GM18520 (cell line): ENCODE measurements at regions not wholly inside any gene's neighbourhood (a gene's known extent, or its start where the extent isn't known, plus 50 kb on each side); places are given as distances from the start of the nearest gene placed in this dataset.

Source experiments
- ATAC-seq: cut with Tn5 transposase; IDR thresholded peaks from one replicate; pipeline ENCODE4 v1.9.1; 2021; ENCODE audit not compliant: unreplicated experiment

DNA sequence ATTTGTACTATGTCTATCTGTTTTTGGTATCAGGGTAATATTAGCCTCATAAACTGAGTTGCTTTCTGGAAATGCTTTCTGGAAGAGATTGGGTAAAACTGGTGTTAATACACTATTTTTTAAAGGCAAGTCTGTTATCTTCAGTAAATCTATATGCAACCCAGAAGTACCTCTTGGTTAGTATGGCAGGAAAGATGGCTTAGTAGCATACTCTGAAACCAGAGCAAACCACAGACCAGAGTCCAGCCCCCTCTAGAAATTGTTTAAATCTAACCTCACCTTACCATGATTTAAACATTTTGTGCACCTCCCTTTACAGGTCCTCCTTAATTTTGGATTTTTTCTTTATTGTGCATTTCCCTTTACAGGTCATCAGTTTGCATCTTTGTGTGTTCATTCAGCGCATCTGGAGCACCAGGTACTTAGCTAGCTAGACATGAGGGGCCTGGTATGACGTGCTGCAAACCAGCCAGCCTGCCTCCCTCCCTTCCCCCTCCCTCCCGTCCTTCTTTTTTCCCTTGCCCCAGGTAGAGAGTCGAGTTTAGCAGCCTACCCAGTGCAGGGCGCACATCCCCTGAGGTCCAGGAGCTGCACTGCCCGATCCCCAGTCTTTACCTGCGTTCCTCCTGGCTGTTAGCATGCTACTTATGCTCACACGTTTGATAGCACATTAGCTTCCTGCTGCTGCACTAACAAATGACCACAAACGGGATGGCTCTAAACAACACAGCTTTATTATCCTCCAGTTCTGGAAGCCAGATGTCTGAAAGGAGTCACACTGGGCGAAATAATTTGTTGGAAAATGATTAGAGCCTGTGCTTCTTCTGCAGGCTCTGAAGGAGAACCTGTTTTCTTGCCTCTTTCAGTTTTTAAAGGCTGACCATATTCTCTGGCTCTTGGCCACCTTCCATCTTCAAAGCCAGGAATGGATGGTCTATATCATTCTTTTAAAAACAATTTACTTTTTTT lies 299.9 kb upstream of the HABP2 start:
- ATAC-seq = no peak

DNA sequence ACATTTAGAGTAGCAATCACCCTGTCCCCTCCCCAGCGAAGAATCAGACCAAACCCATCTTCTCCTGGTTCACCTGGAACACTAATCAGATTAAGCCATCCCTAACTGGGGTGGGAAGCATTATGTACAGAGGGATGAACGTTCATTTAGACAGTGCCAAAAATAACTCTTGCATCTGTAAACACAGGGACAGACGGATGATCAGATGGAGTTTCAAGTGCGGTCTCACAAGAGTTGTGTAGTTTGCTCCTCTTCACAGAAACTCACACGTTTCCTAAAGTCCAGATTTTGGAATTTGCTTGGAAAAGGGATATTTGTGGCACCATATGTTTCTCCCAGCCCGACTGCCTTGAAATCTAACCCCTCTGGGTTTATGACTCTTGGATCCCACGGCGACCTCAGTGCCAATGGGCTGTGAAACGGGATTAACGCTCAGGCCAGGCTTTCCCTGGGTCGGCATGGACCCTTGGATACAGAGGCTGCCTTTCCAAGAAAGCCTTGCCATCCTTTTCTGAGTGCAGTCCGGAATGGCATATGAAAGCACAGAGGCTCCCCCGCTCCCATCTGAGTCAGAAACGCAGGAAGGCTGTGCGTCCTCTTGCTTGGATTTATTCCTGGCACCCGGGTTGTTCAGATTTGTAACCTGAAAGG lies 293.2 kb upstream of the HABP2 start:
- no peak for ATAC-seq

DNA sequence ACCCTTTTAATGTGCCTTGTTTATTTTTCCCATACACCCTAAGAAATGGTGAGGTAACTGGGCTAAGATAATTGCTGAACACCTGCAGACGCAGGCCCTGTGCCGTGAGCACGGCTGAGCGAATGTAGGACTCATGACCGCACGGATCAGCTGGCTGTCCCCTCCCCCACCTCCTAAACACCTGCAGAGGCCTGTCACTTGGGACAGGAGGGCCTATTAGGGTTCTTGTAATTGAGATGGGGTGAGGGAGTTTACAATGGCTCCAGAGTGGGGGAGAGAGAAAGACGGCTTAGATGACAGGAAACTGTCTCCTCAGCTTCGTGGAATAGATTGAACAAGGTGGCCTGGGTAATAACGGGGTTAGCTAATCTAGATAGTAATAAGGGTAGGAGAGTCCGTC lies 291.7 kb upstream of the HABP2 start:
- no peak for ATAC-seq

DNA sequence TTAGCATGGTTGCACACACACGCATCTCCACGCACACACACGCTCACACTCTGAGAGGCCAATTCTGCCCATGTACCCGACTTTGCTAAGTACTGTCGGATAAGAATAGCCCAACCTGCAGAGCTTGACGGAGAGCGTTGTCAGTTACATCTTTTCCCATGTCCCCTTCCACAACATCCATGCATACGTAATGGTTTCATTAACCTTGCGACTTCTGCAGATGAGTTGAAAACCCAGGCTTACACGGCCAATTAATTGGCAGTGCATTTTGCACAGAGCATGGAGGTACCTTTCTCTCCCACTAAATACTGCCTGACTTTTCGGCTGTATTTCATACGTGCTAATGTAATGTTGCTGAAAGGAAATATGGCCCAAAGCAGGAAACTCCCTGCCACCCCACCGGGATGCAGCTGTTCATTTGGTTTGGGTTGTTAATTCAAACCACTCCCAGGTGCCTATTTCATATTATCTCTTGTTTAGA lies 291.2 kb upstream of the HABP2 start:
- ATAC-seq = no peak

DNA sequence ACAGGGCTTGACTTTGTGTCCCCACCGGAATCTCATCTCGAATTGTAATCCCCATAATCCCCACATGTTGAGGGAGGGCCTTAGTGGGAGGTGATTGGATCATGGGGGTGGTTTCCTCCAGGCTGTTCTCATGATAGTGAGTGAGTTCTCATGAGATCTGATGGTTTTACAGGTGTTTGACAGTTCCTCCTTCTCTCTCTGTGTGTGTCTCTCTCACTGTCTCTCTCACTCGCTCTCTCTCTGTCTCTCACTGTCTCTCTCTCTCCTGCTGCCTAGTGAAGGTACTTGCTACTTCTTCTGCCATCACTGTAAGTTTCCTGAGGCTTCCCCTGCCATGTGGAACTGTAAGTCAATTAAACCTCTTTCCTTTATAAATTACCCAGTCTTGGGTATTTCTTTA lies 289.8 kb upstream of the HABP2 start:
- ATAC-seq = no peak

DNA sequence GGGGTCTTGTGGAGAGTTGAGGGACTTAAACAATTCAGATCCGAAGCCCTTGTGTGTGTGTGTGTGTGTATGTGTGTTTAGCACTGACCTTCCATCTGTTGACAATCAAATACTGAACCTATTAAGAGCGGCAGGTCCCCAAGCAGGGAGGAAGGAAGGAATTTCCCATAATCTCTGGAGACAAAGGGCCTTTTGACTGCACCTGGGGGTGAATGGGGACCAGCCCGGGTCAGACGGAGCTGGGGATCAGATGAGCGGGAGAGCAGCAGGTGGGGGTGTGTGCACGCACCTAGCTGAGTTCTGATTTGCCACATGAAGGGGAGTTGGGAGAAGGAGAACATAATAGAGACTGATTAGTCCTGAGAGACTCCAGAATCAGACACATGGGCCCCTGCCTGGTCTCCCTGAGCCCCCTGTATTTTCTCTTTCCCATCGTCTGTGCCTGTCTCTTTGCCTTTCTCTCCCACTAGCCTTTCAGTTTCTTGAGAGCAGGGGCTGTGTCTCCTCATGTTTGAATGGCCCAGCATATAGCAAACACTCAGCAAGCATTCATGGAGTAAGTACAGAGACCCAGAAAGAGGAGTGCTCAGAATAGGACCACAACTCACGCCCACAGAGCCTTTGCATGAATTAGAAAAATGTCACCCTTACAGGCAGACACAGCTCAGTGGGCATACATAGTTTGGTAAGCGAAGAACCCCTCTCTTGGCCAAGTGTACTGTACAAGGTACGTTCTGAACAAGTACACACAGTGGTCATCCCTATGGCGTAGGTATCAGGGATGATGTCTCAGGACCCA lies 288.3 kb upstream of the HABP2 start:
- ATAC-seq = no peak

DNA sequence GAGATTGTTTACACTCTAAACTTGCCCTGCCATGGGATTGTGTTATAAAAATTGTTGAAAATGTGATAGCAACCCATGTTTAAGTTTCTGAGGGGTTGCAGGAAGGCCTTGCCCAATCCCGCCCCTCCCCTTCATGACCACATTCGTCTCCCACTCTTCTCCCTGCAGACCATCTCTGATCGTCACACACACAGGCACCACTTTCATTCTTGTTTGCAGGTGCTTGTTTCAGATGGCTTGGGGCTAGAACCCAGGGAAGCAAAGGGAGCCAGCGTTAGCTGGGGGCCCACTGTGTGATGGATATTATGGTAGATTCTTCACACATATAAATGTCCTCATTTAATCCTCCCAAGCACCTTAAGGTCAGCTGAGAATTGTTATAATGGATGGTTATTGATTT lies 286.7 kb upstream of the HABP2 start:
- no peak for ATAC-seq

DNA sequence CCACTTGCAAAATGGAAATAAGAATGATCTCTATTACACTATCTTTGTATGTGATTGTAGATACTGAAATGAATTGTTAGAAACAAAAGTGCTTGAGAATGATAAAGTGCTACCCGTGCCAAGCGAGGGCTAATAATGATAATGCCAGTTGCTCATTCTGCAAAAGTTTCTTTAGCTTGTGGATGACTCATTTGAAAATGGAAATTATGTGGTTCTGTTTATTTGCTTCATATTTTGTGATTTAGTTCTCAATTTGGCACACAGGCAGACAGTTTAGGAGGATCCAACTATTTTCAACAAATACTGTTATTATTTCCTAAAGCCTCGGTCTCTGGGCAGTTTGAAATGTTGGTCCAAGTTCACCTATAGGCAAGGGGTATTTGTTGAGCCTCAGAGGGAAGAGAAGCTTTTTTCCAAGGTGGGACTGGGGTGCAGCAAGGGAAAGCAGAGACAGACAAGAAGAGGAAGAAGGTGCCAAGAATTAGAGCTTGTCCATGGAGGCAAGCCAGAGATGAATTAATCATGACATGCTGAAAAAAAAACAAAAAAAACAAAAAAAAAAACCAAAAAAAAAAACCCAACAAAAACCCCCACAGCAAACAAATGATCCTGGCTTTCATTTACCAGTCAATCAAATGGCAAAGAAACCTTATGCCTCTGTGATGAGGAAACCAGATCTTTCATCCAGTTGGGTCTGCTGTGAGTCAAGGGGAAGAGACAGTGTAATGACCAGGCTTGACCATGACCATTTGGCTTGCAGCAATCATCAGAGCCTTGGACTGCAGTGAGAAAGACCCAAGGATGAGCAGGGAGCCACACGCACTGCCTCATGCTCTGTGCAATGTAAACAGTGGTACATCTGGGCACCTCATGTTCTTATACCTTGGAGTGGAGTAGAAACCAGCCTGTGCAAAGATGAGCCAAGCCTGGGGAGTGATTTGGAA lies 285.0 kb upstream of the HABP2 start:
- ATAC-seq = no peak

DNA sequence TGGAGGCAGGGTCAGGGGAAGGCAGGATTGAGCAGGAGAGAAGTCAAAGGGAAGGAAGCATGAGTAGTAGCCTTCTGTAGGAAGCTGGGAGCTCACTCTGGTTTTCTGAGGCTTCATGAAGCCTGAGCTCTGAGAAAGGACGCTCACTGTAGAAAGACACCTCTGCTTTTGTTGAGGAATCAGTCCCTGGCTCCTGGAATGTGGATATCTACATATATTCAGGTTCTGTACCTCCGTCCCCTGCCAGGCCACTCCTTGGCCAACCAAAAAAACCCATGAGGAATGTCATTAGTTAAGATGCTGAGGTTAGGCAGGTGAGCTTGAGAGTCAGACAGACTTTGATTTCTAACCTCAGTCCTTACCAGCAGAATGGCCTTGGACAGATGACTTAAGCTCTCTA lies 283.5 kb upstream of the HABP2 start:
- no peak for ATAC-seq

DNA sequence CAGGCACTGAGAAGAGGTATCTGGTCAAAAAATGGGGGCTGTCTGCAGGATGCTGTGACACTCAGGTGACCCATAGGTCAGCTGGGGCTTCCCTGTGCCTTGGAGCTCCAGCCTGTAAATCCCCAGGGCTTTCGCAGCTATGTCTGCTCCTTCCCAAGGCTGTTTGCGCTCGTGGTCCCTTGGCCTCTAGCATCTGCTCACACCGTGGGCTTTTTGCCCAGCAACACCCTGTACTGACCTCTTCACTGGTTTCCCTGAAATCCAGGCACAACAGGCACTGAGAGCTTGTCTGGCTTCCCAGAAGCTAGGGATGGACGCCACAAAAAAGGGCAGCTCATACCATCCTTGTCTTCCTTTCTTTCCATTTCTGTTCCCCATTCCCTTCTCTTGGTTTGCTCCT lies 280.3 kb upstream of the HABP2 start:
- ATAC-seq = no peak

DNA sequence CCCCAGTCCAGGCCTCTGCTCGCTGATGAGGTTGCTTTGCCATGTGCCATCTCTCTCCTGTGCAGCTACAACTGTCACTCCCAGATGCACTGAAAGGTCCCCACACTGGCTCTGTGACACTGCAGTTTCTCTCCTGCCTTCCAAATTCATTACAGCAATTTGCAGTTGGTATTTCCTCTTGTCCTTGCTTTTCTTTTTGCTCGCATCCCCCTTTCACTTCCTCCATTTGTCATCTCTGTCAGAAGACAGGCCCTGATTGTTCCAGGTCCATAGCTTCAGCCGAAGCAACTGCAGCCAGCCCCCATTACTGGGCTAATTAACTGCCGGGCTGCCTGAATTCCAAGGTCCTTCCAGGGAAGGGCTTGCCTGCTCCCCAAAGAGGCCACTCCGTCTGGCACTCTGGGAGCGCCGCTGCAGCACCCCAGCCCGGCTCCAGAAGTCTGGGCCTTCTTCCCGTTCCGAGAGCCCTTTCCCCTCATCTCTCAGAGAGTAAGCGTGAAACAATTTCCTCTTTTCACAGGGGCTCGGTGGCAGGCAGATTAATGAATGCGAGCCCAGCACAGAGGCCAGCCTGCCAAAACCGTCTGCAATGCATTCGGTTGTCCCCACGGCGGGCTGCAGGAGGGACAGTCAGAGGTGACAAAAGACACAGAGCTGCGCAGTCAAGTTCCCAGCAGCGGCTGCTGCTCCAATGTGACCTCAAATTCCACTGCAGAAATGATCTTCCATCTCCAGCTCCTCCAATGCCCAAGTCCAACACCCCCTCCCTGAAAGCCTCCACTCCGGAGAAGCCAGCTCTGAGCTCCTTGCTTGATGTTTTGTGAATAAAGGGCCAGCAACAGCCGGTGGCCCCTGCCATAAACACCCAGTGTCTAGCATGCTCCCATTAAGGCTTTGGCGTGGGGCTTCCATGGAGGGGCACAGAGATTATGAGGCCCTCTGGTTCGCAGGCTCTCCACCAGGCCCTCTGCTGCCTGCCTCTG lies 279.4 kb upstream of the HABP2 start:
- no peak for ATAC-seq

DNA sequence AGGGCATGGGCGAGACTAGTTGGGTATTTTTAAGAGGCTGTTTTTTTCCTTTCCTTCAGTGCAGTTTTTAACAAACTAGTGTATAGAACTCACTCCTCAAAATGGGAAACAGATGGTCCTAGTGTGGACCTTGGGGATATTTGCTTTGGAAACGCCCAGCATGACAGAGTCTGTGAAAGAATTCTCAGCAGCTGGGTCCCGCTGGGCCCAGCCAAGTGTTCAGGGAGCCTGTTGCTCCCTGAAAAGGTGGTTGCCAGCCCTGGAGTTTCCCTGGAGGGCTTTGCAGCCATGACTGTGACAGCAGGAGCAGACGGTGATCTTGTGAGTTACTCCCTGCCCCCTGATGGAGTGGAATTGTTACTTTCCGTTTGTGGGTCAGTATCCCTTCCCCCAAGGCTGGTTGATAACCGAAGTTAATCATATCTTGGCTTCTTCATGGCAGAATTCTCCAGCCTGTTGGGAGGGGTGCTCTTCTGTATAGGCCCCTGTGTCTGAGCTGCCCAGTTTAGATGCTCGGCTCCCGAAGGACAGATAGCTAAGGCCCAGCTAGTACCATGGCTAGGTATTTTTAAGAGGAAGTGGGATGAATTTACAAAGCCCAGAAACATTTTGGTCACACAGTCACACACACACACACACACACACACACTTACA lies 278.6 kb upstream of the HABP2 start:
- no peak for ATAC-seq

DNA sequence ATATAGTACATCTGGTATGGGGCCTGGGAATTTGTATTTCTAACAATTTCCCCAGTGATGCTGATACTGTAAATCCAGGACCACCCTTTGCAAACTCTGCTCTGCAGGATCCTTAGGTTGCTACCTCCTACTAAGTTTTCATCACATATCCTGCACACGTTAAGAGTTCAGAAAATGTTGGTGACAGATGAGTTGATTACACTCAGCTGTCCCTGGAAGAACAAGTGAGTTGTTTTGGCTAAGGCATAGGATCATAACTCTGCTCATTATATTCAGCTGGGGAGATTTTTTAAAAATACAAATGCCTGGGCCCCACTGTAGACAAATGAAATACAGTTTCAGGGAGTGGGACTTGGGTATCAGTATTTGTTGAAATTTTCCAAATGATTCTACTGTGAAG lies 274.6 kb upstream of the HABP2 start:
- no peak for ATAC-seq

DNA sequence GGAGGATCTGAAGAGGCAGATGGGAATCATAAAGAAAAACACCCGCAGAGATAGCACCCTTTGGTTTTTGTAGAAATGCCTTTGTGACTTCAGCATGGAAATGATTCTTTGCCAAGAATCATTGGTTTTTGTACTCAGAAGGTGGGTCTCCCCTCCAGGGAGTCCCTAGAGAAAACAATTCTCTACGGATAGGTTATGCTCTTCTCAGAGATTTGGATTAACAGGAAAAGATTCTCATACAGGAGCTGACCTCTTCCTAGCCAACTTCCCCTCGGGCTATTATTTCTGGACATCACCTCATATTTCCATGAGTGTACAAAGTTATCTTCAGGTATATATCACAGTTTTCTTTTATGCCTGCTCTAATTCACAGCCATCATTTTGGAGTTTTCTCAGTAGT lies 274.2 kb upstream of the HABP2 start:
- ATAC-seq = no peak

DNA sequence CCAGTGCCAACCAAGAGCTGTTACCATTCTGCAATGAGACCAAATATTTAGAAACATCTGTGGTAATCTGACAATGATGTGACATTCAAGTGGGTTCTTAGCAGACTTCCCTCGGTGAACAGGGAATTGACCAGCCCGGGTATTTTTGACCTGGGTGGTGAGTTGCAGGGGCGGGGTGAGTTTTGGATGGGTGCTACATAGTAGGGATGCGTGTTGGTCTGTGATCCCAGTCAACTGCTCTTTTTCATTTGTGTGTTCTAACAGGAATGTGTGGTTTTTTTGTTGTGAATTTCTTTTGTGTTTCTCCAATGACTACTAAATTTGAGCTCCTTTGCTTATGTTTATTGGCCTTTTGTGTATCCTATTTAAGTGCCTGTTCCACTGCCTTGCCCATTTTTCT lies 273.6 kb upstream of the HABP2 start:
- ATAC-seq = no peak

DNA sequence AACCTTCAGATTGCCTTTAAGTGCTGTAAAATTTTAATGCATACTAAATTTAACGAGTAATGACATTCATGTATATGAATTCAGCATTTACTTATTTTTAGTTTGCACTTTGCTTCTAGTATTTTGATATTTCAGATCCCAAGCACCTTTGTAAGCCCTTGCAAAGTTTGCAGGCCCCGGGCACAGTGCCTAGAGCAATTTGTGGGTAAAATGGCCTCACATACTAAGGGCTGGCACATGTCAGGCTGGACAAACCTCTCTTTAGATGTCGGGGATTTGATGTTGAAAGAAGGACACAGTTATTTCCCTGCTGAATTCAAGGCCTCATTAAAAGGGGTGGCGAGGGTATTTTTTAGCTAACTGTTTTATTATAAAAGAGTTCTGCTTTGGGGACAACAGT lies 270.3 kb upstream of the HABP2 start:
- no peak for ATAC-seq

DNA sequence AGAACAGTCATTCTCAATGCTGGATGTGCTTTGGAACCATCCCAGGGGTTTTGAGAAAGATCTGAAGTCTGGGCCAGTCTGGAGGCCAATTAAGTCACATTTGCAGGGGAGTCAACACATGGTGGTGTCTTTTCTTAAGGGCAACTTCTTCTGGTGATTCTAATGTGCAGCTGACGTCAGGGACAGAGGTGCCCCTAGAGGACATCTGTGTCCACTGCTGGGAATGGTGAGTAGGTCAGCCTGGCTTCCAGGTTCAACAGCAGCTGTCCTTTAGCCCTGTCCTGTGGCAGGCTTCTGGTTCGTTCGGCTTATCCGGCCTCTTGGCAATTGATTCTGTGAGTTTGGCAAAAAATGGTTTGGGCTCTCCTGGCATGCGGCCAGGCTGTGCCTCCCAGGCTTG lies 269.7 kb upstream of the HABP2 start:
- ATAC-seq = no peak

DNA sequence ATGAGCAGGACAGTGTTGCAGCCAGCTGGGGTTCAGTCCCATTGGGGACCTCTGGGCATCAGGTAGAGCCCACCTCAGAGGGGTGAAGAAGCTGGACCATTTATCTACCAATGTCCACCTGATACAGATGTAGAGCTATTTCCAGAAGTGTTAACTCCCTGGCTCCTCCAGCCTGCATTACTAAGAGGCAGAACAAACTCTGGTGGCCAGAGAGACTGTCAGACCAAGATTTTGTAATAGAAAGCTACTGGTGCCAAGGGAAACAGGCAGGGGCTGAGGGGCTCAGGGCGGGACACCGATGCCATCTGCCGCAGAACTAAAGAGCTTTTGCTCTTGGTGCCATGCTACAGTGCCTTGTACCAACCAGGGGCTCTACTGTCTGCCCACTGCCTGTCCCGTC lies 268.2 kb upstream of the HABP2 start:
- no peak for ATAC-seq

DNA sequence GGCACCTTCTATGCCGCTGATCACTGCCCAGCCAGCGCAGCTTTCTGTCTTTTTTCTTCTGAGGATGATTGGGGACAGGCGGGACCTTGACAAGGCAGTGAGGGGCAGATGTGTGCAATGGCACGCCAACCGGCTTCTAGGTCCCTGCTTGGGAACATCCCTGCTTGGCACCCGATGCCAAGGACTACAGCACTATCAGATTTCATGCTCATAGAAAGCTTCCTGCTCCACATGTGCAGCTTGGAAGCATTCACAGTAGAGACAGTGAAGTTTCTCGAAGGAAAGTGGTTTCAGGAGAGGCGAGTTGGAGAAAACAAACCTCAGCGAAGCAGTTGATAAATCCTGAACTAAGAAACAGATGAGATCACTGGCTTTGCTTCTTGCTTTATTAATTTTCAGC lies 267.5 kb upstream of the HABP2 start:
- ATAC-seq = no peak
